Adipocyte (in vitro differentiated cells): ENCODE measurements at regions not wholly inside any gene's neighbourhood (a gene's known extent, or its start where the extent isn't known, plus 50 kb on each side); places are given as distances from the start of the nearest gene placed in this dataset.

Experiments
- DNase-seq: peaks from one replicate; pipeline ENCODE4 v3.0.0-alpha.2; 2015; ENCODE audit warnings: low read depth
- H3K27me3 ChIP-seq: replicated peaks from 2 replicates; pipeline ENCODE4 v1.7.0; 2013; ENCODE audit warnings: mild to moderate bottlenecking, low read length, moderate library complexity; ENCODE audit not compliant: control insufficient read depth, insufficient read depth
- H3K36me3 ChIP-seq: 2 replicates; pipeline ENCODE4 v1.7.0; 2013; ENCODE audit warnings: low read length, mild to moderate bottlenecking, moderate library complexity; ENCODE audit not compliant: control insufficient read depth, insufficient read depth, severe bottlenecking
- H3K4me1 ChIP-seq: 2 replicates; pipeline ENCODE4 v1.7.0; 2013; ENCODE audit warnings: mild to moderate bottlenecking, low read length, moderate library complexity; ENCODE audit not compliant: control insufficient read depth, insufficient read depth
- H3K4me3 ChIP-seq: 2 replicates; pipeline ENCODE4 v1.7.0; 2013; ENCODE audit warnings: mild to moderate bottlenecking, low read length, moderate library complexity
- H3K9ac ChIP-seq: 2 replicates; pipeline ENCODE4 v1.7.0; 2013; ENCODE audit warnings: mild to moderate bottlenecking, low read length, moderate library complexity
- H3K9me3 ChIP-seq: 2 replicates; pipeline ENCODE4 v1.7.0; 2013; ENCODE audit warnings: mild to moderate bottlenecking, low read length, moderate library complexity; ENCODE audit not compliant: control insufficient read depth

DNA sequence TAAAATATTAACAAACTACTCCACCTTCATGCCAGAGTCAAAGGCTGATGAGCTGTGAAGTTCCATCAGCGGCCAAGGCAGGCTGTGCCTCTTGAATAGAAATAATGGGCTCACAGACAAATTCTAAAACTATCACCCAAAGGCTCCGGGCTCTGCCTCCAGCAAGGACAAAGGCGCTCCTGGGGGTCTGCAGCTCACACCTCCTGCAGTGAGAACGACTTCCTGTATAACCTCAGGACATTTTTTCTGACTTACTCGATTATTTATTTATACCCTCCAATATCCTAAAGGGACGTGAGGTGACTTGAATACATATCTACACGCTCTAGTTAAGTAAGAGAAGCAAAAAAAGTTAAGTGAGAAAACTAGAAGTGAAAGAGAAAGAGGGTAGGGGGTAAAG, 500.7 kb downstream of the CCSER2 start:
- no peak for DNase-seq
- H3K9me3 ChIP-seq: no peaks in the 10 kb centered on the region
- H3K27me3 ChIP-seq: peaks cover 3% of the 10 kb centered on the region
- H3K4me1 ChIP-seq: peaks cover 9% of the 10 kb centered on the region
- H3K9ac ChIP-seq: no peak overlapping the region
- no peaks in the 10 kb centered on the region for H3K36me3 ChIP-seq
- H3K4me3 ChIP-seq: no peak overlapping the region

DNA sequence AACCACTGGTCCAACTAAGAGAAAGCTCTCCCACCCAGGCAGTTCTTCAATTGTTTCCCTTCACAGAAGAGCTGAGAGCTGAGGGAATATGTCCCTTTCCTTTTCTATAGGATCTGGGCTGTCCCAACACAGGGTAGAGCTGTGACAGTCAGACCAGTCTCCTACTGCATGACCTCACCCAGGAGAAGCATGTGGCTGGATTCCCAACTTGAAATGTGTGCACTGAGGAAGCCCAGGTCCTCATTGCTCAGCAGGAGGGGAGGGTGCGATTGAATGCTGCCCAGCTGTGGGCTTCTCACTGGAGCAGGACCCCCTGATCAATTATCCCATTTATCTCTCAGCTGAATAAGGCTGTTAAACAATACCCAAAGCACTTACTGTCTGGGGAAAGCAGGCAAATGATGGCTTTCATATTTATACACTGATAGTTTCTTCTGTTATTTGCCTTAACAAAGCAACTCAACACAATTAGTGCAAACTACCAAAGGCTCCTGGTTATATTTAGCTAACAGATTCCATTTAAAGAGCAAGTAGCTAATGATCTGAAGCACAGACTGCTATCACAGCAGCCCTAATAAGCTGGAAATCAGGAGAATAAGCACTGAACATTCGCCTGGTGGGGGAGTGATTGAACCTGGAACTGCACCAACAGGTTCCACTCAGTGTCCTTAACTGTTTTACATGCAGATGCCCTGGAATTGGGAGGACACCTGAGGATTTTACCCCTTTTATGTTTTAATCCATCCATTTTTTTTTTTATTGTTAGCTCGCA, 508.8 kb downstream of the CCSER2 start:
- DNase-seq: no peak
- Histone ChIP-seq H3K9ac (no peak overlapping the region), H3K4me3 (no peak overlapping the region), H3K4me1 (no peaks in the 10 kb centered on the region), H3K27me3 (peaks cover 3% of the 10 kb centered on the region), H3K36me3 (no peaks in the 10 kb centered on the region), H3K9me3 (no peaks in the 10 kb centered on the region)

- H3K4me1 ChIP-seq: no peaks in the 10 kb centered on the region
- no peak overlapping the region for H3K4me3 ChIP-seq
- peaks cover 3% of the 10 kb centered on the region for H3K27me3 ChIP-seq
- no peak for DNase-seq
- H3K9me3 ChIP-seq: no peaks in the 10 kb centered on the region
- no peaks in the 10 kb centered on the region for H3K36me3 ChIP-seq
- no peak overlapping the region for H3K9ac ChIP-seq
Measured at GRCh38 chr10:84837877-84838276, 509.5 kb downstream of the CCSER2 start.

- no peaks in the 10 kb centered on the region for H3K36me3 ChIP-seq
- H3K9me3 ChIP-seq: no peaks in the 10 kb centered on the region
- DNase-seq: no peak
- no peaks in the 10 kb centered on the region for H3K4me1 ChIP-seq
- H3K27me3 ChIP-seq: no peaks in the 10 kb centered on the region
- no peak overlapping the region for H3K4me3 ChIP-seq
- H3K9ac ChIP-seq: no peak overlapping the region
Measured at GRCh38 chr10:84838851-84839250, 510.5 kb downstream of the CCSER2 start.

GRCh38 chr10:84842593-84842992, 514.2 kb downstream of the CCSER2 start:
- no peaks in the 10 kb centered on the region for H3K36me3 ChIP-seq
- no peaks in the 10 kb centered on the region for H3K4me1 ChIP-seq
- H3K27me3 ChIP-seq: no peaks in the 10 kb centered on the region
- no peak for DNase-seq
- H3K9me3 ChIP-seq: no peaks in the 10 kb centered on the region
- H3K9ac ChIP-seq: no peak overlapping the region
- no peak overlapping the region for H3K4me3 ChIP-seq

DNA sequence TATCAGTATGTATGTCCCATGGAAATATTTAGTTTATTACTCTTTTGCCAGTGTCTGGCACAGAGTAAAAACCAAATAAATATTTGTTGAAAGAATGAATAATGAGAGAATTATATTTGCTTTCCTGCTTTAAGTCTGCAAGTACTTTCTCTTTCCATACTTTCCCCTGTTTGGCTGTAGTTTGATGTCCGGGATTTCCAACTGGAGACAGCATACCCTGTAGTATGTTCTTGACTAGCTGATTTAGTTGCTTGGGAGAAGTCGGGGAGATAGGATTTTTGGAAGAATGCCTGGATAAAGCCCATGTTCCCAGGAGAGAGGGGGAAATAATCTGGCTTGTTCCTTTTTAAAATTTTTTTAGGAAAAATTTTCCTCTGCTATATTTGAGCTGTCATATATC, 516.1 kb downstream of the CCSER2 start:
- no peaks in the 10 kb centered on the region for H3K4me1 ChIP-seq
- no peaks in the 10 kb centered on the region for H3K9me3 ChIP-seq
- no peaks in the 10 kb centered on the region for H3K36me3 ChIP-seq
- H3K9ac ChIP-seq: no peak overlapping the region
- H3K27me3 ChIP-seq: no peaks in the 10 kb centered on the region
- H3K4me3 ChIP-seq: no peak overlapping the region
- DNase-seq: no peak

GRCh38 chr10:84845628-84846261, 517.4 kb downstream of the CCSER2 start:
- no peaks in the 10 kb centered on the region for H3K27me3 ChIP-seq
- no peak for DNase-seq

GRCh38 chr10:84846658-84847316, 518.4 kb downstream of the CCSER2 start:
- Histone ChIP-seq H3K9me3 (no peaks in the 10 kb centered on the region), H3K9ac (no peak overlapping the region), H3K4me3 (no peak overlapping the region), H3K36me3 (no peaks in the 10 kb centered on the region), H3K27me3 (no peaks in the 10 kb centered on the region), H3K4me1 (no peaks in the 10 kb centered on the region)
- no peak for DNase-seq

More at GRCh38 chr10:84845628-84846261, 517.4 kb downstream of the CCSER2 start:
- H3K4me1 ChIP-seq: no peaks in the 10 kb centered on the region
- no peak overlapping the region for H3K9ac ChIP-seq
- H3K4me3 ChIP-seq: no peak overlapping the region
- H3K9me3 ChIP-seq: no peaks in the 10 kb centered on the region
- H3K36me3 ChIP-seq: no peaks in the 10 kb centered on the region

- Histone ChIP-seq H3K36me3 (no peaks in the 10 kb centered on the region), H3K4me1 (no peaks in the 10 kb centered on the region), H3K9me3 (no peaks in the 10 kb centered on the region), H3K4me3 (no peak overlapping the region), H3K9ac (no peak overlapping the region), H3K27me3 (no peaks in the 10 kb centered on the region)
- no peak for DNase-seq
Measured at GRCh38 chr10:84848967-84849366, 520.6 kb downstream of the CCSER2 start.

DNA sequence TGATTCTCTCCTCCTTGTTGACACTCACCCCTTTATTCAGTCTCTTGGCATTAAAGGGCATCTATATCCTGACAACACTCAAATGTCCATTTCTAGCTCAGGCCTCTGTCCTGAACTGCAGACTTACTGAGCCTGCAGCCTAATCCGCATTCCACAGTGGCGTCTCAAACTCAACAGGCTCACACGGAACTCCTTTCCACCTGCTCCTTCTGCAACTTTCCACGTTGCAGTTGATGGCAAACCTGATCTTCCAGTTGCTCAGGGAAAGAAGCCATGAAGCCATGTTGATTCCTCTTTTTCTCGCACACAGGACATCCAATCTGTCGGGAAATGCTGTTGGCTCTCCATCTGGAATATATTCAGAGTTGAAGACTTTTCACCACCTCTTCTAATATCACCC, 522.4 kb downstream of the CCSER2 start:
- Histone ChIP-seq H3K36me3 (no peaks in the 10 kb centered on the region), H3K9me3 (no peaks in the 10 kb centered on the region), H3K27me3 (no peaks in the 10 kb centered on the region), H3K4me3 (no peak overlapping the region), H3K9ac (no peak overlapping the region), H3K4me1 (no peaks in the 10 kb centered on the region)
- DNase-seq: no peak

GRCh38 chr10:84854439-84854838, 526.0 kb downstream of the CCSER2 start:
- no peak overlapping the region for H3K4me3 ChIP-seq
- no peaks in the 10 kb centered on the region for H3K36me3 ChIP-seq
- no peaks in the 10 kb centered on the region for H3K4me1 ChIP-seq
- no peak for DNase-seq
- H3K9ac ChIP-seq: no peak overlapping the region
- H3K27me3 ChIP-seq: no peaks in the 10 kb centered on the region
- H3K9me3 ChIP-seq: no peaks in the 10 kb centered on the region
